Peyer's patch (tissue), 4 donors: ENCODE measurements at regions not wholly inside any gene's neighbourhood (a gene's known extent, or its start where the extent isn't known, plus 50 kb on each side); places are given as distances from the start of the nearest gene placed in this dataset.
"Not testable (repeated sequence)": the region's sequence is repeated elsewhere in the genome, so short reads cannot be mapped to it uniquely, and the experiment has no call there.

Experiments
- POLR2A ChIP-seq, 2 donors: fragments of 450-650 bp; IDR thresholded peaks; one replicate each; pipeline ENCODE4 v1.5.1; 2017; ENCODE audit warnings: antibody characterized with exemption in 2 of 2, mild to moderate bottlenecking in 2 of 2, moderate library complexity in 2 of 2
- TF ChIP-seq, protein P1 (sequence below), 6 experiments: fragments of 450-650 bp in 4 of 6; fragments of 200-600 bp in 2 of 6; sonication (generic) in 1 of 6; IDR thresholded peaks; one replicate each; pipeline ENCODE4 v1.5.1; 2017 to 2019; ENCODE audit warnings: antibody characterized with exemption in 6 of 6, mild to moderate bottlenecking in 3 of 6, moderate library complexity in 1 of 6

DNA sequence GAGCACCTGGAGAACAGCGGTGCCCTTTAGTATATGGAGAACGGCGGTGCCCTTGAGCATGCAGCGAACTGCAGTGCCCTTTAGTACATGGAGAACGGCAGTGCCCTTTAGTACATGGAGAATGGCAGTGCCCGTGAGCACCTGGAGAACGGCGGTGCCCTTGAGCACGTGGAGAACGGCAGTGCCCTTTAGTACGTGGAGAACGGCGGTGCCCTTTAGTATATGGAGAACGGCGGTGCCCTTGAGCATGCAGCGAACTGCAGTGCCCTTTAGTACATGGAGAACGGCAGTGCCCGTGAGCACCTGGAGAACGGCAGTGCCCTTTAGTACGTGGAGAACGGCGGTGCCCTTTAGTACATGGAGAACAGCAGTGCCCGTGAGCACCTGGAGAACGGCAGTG is 151.8 kb downstream of the DLL1 start:
- TF ChIP-seq, protein P1, sequence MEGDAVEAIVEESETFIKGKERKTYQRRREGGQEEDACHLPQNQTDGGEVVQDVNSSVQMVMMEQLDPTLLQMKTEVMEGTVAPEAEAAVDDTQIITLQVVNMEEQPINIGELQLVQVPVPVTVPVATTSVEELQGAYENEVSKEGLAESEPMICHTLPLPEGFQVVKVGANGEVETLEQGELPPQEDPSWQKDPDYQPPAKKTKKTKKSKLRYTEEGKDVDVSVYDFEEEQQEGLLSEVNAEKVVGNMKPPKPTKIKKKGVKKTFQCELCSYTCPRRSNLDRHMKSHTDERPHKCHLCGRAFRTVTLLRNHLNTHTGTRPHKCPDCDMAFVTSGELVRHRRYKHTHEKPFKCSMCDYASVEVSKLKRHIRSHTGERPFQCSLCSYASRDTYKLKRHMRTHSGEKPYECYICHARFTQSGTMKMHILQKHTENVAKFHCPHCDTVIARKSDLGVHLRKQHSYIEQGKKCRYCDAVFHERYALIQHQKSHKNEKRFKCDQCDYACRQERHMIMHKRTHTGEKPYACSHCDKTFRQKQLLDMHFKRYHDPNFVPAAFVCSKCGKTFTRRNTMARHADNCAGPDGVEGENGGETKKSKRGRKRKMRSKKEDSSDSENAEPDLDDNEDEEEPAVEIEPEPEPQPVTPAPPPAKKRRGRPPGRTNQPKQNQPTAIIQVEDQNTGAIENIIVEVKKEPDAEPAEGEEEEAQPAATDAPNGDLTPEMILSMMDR (IDR thresholded peaks at IDR 0.05) = not testable (repeated sequence)
- not testable (repeated sequence) for TF ChIP-seq POLR2A (IDR thresholded peaks at IDR 0.05)
